IMR-90 (cell line): ENCODE measurements at regions not wholly inside any gene's neighbourhood (a gene's known extent, or its start where the extent isn't known, plus 50 kb on each side); places are given as distances from the start of the nearest gene placed in this dataset.

ENCODE experiments used
- ATAC-seq: fragments of 200-7000 bp; cut with Tn5 transposase; 2 replicates; pipeline ENCODE4 v1.9.1; 2020; ENCODE audit warnings: low read depth, mild to moderate bottlenecking, moderate library complexity
- BruUV-seq: library from RNA; stranded (reverse); fragments of 400-500 nt; replicated peaks from 2 replicates; lab custom pipeline; 2021; lab: Mats Ljungman, UMichigan
- CTCF ChIA-PET: fragments of 300-600 bp; formaldehyde crosslinking; extraction: SDS; loops from one replicate; lab custom pipeline; 2021; ENCODE audit warnings: antibody characterized with exemption; lab: Yijun Ruan, JAX
- POLR2A ChIA-PET: fragments of 300-600 bp; sonication (Branson Sonifier 250); formaldehyde crosslinking; loops from one replicate; lab custom pipeline; 2022; ENCODE audit warnings: antibody characterized with exemption; ENCODE audit not compliant: unreplicated experiment; lab: Charles Lee
- DNase-seq: peaks from one replicate; pipeline ENCODE4 v3.0.0; 2013
- H2AFZ ChIP-seq: replicated peaks from 2 replicates; pipeline ENCODE3; 2013; ENCODE audit warnings: low read length, mild to moderate bottlenecking; ENCODE audit not compliant: poor library complexity
- H2AK5ac ChIP-seq: 2 replicates; pipeline ENCODE4 v1.6.1; 2013; ENCODE audit warnings: low read depth, low read length, inconsistent platforms
- H2AK9ac ChIP-seq: replicated peaks from 2 replicates; pipeline ENCODE3; 2013; ENCODE audit warnings: mild to moderate bottlenecking, low read depth, low read length, moderate library complexity; ENCODE audit not compliant: poor library complexity
- H2BK120ac ChIP-seq: 2 replicates; pipeline ENCODE4 v1.6.1; 2013; ENCODE audit warnings: low read depth, low read length, inconsistent platforms
- H2BK15ac ChIP-seq: 3 replicates; pipeline ENCODE4 v1.6.1; 2013; ENCODE audit warnings: low read depth, low read length, inconsistent platforms
- H2BK20ac ChIP-seq: 2 replicates; pipeline ENCODE4 v1.6.1; 2013; ENCODE audit warnings: low read depth, mild to moderate bottlenecking, inconsistent platforms, low read length, moderate library complexity
- H2BK5ac ChIP-seq: 2 replicates; pipeline ENCODE4 v1.6.1; 2013; ENCODE audit warnings: mild to moderate bottlenecking, low read depth, low read length, inconsistent platforms; ENCODE audit not compliant: poor library complexity, severe bottlenecking
- H3K14ac ChIP-seq: replicated peaks from 2 replicates; pipeline ENCODE4 v1.6.1; 2013; ENCODE audit warnings: low read depth, low read length, inconsistent platforms
- H3K18ac ChIP-seq: 2 replicates; pipeline ENCODE4 v1.6.1; 2013; ENCODE audit warnings: low read depth, low read length, control low read depth
- H3K23ac ChIP-seq: 2 replicates; pipeline ENCODE4 v1.6.1; 2013; ENCODE audit warnings: low read depth, low read length, inconsistent platforms
- H3K27ac ChIP-seq: 2 replicates; pipeline ENCODE4 v1.5.1; 2013; ENCODE audit warnings: mild to moderate bottlenecking, control low read depth, low read length; ENCODE audit not compliant: insufficient read depth
- H3K27me3 ChIP-seq: 2 replicates; pipeline ENCODE4 v1.6.1; 2013; ENCODE audit warnings: low read length; ENCODE audit not compliant: control insufficient read depth, insufficient read depth
- H3K36me3 ChIP-seq: 2 replicates; pipeline ENCODE4 v1.6.1; 2013; ENCODE audit warnings: low read length, mixed read lengths; ENCODE audit not compliant: control insufficient read depth, insufficient read depth
- H3K4ac ChIP-seq: 2 replicates; pipeline ENCODE4 v1.6.1; 2013; ENCODE audit warnings: low read depth, low read length, inconsistent platforms
- H3K4me1 ChIP-seq: 2 replicates; pipeline ENCODE4 v1.6.1; 2013; ENCODE audit warnings: low read length, mixed read lengths; ENCODE audit not compliant: control insufficient read depth, insufficient read depth
- H3K4me2 ChIP-seq: 2 replicates; pipeline ENCODE4 v1.6.1; 2013; ENCODE audit warnings: low read depth, mild to moderate bottlenecking, control low read depth, low read length, moderate library complexity
- H3K4me3 ChIP-seq: 2 replicates; pipeline ENCODE4 v1.5.1; 2013; ENCODE audit warnings: low read depth, mild to moderate bottlenecking, control low read depth, low read length, moderate library complexity; ENCODE audit not compliant: insufficient read depth
- H3K56ac ChIP-seq: 2 replicates; pipeline ENCODE4 v1.6.1; 2013; ENCODE audit warnings: low read length, inconsistent platforms; ENCODE audit not compliant: insufficient read depth; ENCODE audit errors: extremely low read depth
- H3K79me1 ChIP-seq, 2 experiments: 2 replicates each; pipeline ENCODE4 v1.6.1; 2013; ENCODE audit warnings: low read length in 2 of 2, inconsistent platforms in 1 of 2, low read depth in 1 of 2
- H3K9ac ChIP-seq: 2 replicates; pipeline ENCODE4 v1.6.1; 2013; ENCODE audit warnings: low read depth, low read length, control low read depth
- H3K9me1 ChIP-seq: 2 replicates; pipeline ENCODE4 v1.6.1; 2013; ENCODE audit warnings: low read length, inconsistent platforms; ENCODE audit not compliant: insufficient read depth
- H3K9me3 ChIP-seq: 2 replicates; pipeline ENCODE4 v1.6.1; 2013; ENCODE audit warnings: low read length; ENCODE audit not compliant: control insufficient read depth, insufficient read depth
- H4K20me1 ChIP-seq: 2 replicates; pipeline ENCODE4 v1.6.1; 2013; ENCODE audit warnings: low read length, inconsistent platforms; ENCODE audit not compliant: insufficient read depth
- H4K5ac ChIP-seq: 2 replicates; pipeline ENCODE4 v1.6.1; 2013; ENCODE audit warnings: mild to moderate bottlenecking, low read depth, low read length, control low read depth
- H4K8ac ChIP-seq, 2 experiments: 2 replicates each; pipeline ENCODE4 v1.6.1; 2013; ENCODE audit warnings: low read depth in 2 of 2, low read length in 2 of 2, control low read depth in 1 of 2, inconsistent platforms in 1 of 2
- H4K91ac ChIP-seq: 2 replicates; pipeline ENCODE4 v1.6.1; 2013; ENCODE audit warnings: low read depth, low read length, inconsistent platforms; ENCODE audit not compliant: insufficient read depth
- CEBPB ChIP-seq: IDR thresholded peaks from 2 replicates; pipeline ENCODE4 v1.6.1; 2012; ENCODE audit warnings: low read depth, low read length, improper control_type of control experiment
- CHD1 ChIP-seq: IDR thresholded peaks from 2 replicates; pipeline ENCODE4 v1.6.1; 2012; ENCODE audit warnings: low read depth, low read length, improper control_type of control experiment
- MAFK ChIP-seq: IDR thresholded peaks from 2 replicates; pipeline ENCODE4 v1.6.1; 2012; ENCODE audit warnings: low read depth, low read length, improper control_type of control experiment
- NFE2L2 ChIP-seq: fragments of 150-350 bp; IDR thresholded peaks from 2 replicates; pipeline ENCODE4 v1.6.1; 2016; ENCODE audit warnings: low read depth, mild to moderate bottlenecking, low read length
- WGBS, 2 experiments: methylation state at CpG; one replicate each; pipeline versions ENCODE4 v1.1.5 to v1.1.7; 2013; ENCODE audit warnings: missing lambda C conversion rate in 2 of 2; ENCODE audit not compliant: insufficient read length in 1 of 2; ENCODE audit errors: extremely low coverage in 2 of 2; 5-methylcytosine and 5-hydroxymethylcytosine counted together
- dilution Hi-C: fragments of 300-500 bp; cut with HindIII; formaldehyde crosslinking; loops from one replicate; pipeline ENCODE4 v1.14.3; 2018; ENCODE audit warnings: low sequenced_read_pairs; ENCODE audit not compliant: unreplicated experiment
- in situ Hi-C: fragments of 300-500 bp; cut with MboI; formaldehyde crosslinking; loops from 3 replicates; pipeline ENCODE4 v1.14.3; 2019; ENCODE audit warnings: low sequenced_read_pairs, inconsistent platforms, mixed read lengths
- intact Hi-C: fragments of 100-400 bp; cut with micrococcal nuclease; formaldehyde crosslinking; loops from 2 replicates; pipeline ENCODE4 v1.10.0; 2022

GRCh38 chr10:128867210-128867609 is 599.8 kb upstream of the MGMT start:
- H3K79me1 ChIP-seq: no peaks in the 10 kb centered on the region
- POLR2A ChIA-PET: no interaction called here
- no peak overlapping the region for H2BK20ac ChIP-seq
- no peak overlapping the region for H2BK120ac ChIP-seq
- no peak overlapping the region for H3K56ac ChIP-seq
- H3K9me1 ChIP-seq: no peaks in the 10 kb centered on the region
- H3K9ac ChIP-seq: no peak overlapping the region
- H3K4me3 ChIP-seq: no peak overlapping the region
- no peak overlapping the region for H3K27ac ChIP-seq
- H2AK9ac ChIP-seq: no peak overlapping the region
- H3K23ac ChIP-seq: no peak overlapping the region
- dilution Hi-C loops: no loop called here
- H4K5ac ChIP-seq: no peak overlapping the region
- no peak overlapping the region for H2BK5ac ChIP-seq
- H4K91ac ChIP-seq: no peak overlapping the region
- 20% methylated on average over 1 of the region's 8 CpGs; no CpG with 5 or more reads in 1 of the 2 experiments for WGBS, 2 experiments
- no peak overlapping the region for H3K14ac ChIP-seq
- no peak for TF ChIP-seq CHD1
- TF ChIP-seq NFE2L2: no peak
- no peak for TF ChIP-seq MAFK
- TF ChIP-seq CEBPB: no peak
- H3K36me3 ChIP-seq: no peaks in the 10 kb centered on the region
- H4K8ac ChIP-seq: no peak overlapping the region
- no peak overlapping the region for H3K4ac ChIP-seq
- no TSS peak for BruUV-seq
- in situ Hi-C loops: no loop called here
- intact Hi-C loops: no loop called here
- H2AFZ ChIP-seq: no peak overlapping the region
- no peak for ATAC-seq
- no peaks in the 10 kb centered on the region for H4K20me1 ChIP-seq
- H3K4me2 ChIP-seq: no peak overlapping the region
- CTCF ChIA-PET: no interaction called here
- DNase-seq: no peak
- no peaks in the 10 kb centered on the region for H3K4me1 ChIP-seq
- no peak overlapping the region for H2AK5ac ChIP-seq
- no peak overlapping the region for H2BK15ac ChIP-seq
- H3K27me3 ChIP-seq: no peaks in the 10 kb centered on the region
- peaks cover 44% of the 10 kb centered on the region for H3K9me3 ChIP-seq
- H3K18ac ChIP-seq: no peak overlapping the region
